ENCODE measurements at regions not wholly inside any gene's neighbourhood (a gene's known extent, or its start where the extent isn't known, plus 50 kb on each side); places are given as distances from the start of the nearest gene placed in this dataset.

DNA sequence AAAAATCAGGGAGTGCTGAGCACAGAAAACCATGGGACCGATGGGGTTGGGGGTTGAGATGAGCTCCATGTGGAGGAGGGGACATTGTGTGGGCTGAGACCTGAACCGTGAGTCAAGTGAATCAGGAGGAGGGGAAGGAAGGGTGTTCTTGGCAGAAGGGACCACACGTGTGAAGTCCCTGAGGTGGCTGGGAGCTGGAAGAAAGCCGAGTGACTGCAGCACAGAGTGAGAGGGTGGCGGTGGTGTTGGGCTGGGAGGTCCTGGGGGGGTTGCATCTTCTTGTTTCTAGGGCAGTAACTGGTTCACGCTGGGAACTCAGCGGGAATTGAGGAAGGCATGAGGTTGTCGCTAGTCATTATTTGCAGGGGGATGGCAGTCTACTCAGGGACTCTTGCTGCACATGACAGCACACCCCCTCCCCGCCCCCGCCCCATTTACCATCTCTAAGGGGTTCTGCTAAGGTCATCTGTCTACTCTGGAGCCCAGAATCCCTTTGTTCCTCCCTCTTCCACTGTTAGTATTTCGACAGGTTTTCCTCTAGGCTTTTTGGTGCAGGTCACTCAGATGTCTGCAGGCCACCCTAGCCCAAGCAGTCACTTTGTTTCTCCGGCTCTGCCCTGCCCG, 254.3 kb downstream of the TLE3 start:
- no peak overlapping the region for H3K27ac Mint-ChIP-seq
- intact Hi-C loops (cut with micrococcal nuclease) = no loop called here
- H3K9me3 Mint-ChIP-seq = no peaks in the 10 kb centered on the region
- no peaks in the 10 kb centered on the region for H3K36me3 Mint-ChIP-seq (ENCODE audit: low read depth)
- no peak overlapping the region for H3K4me3 Mint-ChIP-seq
- peaks cover 16% of the 10 kb centered on the region for H3K27me3 Mint-ChIP-seq
- H3K4me1 Mint-ChIP-seq (ENCODE audit: low read depth) = peaks cover 6% of the 10 kb centered on the region

- Mint-ChIP-seq H3K27ac (no peak overlapping the region), H3K27me3 (peaks cover 17% of the 10 kb centered on the region), H3K4me1 (ENCODE audit: low read depth) (peaks cover 3% of the 10 kb centered on the region), H3K9me3 (no peaks in the 10 kb centered on the region), H3K36me3 (ENCODE audit: low read depth) (no peaks in the 10 kb centered on the region), H3K4me3 (no peak overlapping the region)
- intact Hi-C loops (cut with micrococcal nuclease) = no loop called here
These were observed 253.8 kb downstream of the TLE3 start for GRCh38 chr15:69843900-69844304.

DNA sequence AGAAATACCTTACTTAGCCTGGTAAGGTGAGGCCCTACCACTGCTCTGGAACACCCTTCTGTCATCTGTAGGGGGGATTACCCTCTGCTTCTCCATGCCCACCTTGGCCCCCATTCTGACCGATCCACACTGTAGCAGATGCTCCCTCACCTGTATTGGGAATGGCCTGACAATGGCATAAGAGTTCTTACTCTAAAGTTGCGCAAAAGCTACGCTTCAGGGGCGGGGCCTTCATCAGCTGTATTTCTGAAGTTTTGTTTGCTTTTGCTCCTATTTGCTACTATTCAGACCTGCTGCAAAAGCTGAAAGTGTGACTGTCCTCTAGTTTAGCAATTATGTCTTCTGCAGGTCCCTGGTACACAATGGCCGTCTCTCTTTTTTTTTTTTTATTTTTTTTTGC, 252.6 kb downstream of the TLE3 start:
- Mint-ChIP-seq H3K4me1 (ENCODE audit: low read depth) (no peaks in the 10 kb centered on the region), H3K27ac (no peak overlapping the region), H3K9me3 (no peaks in the 10 kb centered on the region), H3K27me3 (peaks cover 17% of the 10 kb centered on the region), H3K36me3 (ENCODE audit: low read depth) (no peaks in the 10 kb centered on the region), H3K4me3 (no peak overlapping the region)
- intact Hi-C loops (cut with micrococcal nuclease) = no loop called here

GRCh38 chr15:69847625-69848024, 250.1 kb downstream of the TLE3 start:
- H3K36me3 Mint-ChIP-seq (ENCODE audit: low read depth) = no peaks in the 10 kb centered on the region
- H3K27me3 Mint-ChIP-seq = peaks cover 24% of the 10 kb centered on the region
- intact Hi-C loops (cut with micrococcal nuclease) = no loop called here
- H3K27ac Mint-ChIP-seq = no peak overlapping the region
- no peak overlapping the region for H3K4me3 Mint-ChIP-seq
- H3K4me1 Mint-ChIP-seq (ENCODE audit: low read depth) = no peaks in the 10 kb centered on the region
- H3K9me3 Mint-ChIP-seq = peaks cover under 1% of the 10 kb centered on the region

GRCh38 chr15:69848096-69848495, 249.6 kb downstream of the TLE3 start:
- H3K27me3 Mint-ChIP-seq = peaks cover 22% of the 10 kb centered on the region
- H3K9me3 Mint-ChIP-seq = peaks cover 6% of the 10 kb centered on the region
- no peak overlapping the region for H3K27ac Mint-ChIP-seq
- H3K4me3 Mint-ChIP-seq = no peak overlapping the region
- intact Hi-C loops (cut with micrococcal nuclease) = no loop called here
- H3K36me3 Mint-ChIP-seq (ENCODE audit: low read depth) = no peaks in the 10 kb centered on the region
- no peaks in the 10 kb centered on the region for H3K4me1 Mint-ChIP-seq (ENCODE audit: low read depth)

GRCh38 chr15:69848551-69849231, 249.0 kb downstream of the TLE3 start:
- intact Hi-C loops (cut with micrococcal nuclease) = no loop called here
- Mint-ChIP-seq H3K27ac (no peak overlapping the region), H3K4me1 (ENCODE audit: low read depth) (no peaks in the 10 kb centered on the region), H3K4me3 (no peak overlapping the region), H3K27me3 (peaks cover 19% of the 10 kb centered on the region), H3K9me3 (peaks cover 7% of the 10 kb centered on the region), H3K36me3 (ENCODE audit: low read depth) (no peaks in the 10 kb centered on the region)

DNA sequence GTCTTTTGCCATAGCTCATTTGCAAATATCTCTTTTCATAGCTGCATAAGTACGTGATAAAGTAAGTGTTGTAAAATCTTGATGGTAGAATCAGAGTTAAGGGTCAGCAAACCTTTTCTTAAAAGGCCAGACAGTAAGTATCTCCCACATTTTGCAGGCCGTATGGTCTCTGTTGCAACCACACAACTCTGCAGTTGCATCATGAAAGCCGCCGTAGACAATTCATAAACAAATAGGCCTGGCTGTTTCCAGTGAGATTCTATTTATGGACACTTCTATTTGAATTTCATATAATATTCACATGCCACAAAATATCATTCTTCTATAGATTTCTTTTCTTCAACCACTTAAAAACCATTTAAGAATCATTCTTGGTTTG, 248.5 kb downstream of the TLE3 start:
- intact Hi-C loops (cut with micrococcal nuclease) = no loop called here
- Mint-ChIP-seq H3K36me3 (ENCODE audit: low read depth) (no peaks in the 10 kb centered on the region), H3K4me3 (no peak overlapping the region), H3K27me3 (peaks cover 14% of the 10 kb centered on the region), H3K27ac (no peak overlapping the region), H3K4me1 (ENCODE audit: low read depth) (no peaks in the 10 kb centered on the region), H3K9me3 (peaks cover 7% of the 10 kb centered on the region)

GRCh38 chr15:69852482-69852881, 245.2 kb downstream of the TLE3 start:
- Mint-ChIP-seq H3K36me3 (ENCODE audit: low read depth) (no peaks in the 10 kb centered on the region), H3K9me3 (peaks cover 7% of the 10 kb centered on the region), H3K27me3 (peaks cover 12% of the 10 kb centered on the region), H3K27ac (no peak overlapping the region), H3K4me3 (no peak overlapping the region), H3K4me1 (ENCODE audit: low read depth) (no peaks in the 10 kb centered on the region)
- intact Hi-C loops (cut with micrococcal nuclease) = no loop called here

GRCh38 chr15:69852916-69853315, 244.8 kb downstream of the TLE3 start:
- peaks cover 7% of the 10 kb centered on the region for H3K9me3 Mint-ChIP-seq

DNA sequence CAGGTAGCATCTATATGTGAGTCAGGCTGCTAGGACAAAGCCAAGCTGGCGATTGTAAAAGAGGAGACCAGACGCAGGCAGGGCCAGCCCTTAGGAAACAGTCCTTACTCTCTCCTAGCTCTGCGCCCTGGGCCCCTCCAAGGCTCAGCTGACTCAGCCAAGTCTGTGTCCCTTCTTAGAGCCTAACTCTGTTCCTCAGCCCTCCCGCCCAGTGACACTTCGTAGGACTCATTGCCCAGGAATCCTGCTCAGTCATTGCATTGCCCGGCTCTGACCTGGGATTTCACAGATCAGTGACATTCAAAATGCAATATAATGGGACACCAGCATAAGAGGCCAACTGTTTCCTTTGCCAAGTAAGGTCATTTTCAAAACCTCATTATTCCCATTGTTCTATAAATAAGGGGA, 244.2 kb downstream of the TLE3 start:
- intact Hi-C loops (cut with micrococcal nuclease) = no loop called here
- Mint-ChIP-seq H3K27me3 (peaks cover 9% of the 10 kb centered on the region), H3K9me3 (peaks cover 7% of the 10 kb centered on the region), H3K36me3 (ENCODE audit: low read depth) (no peaks in the 10 kb centered on the region), H3K4me3 (no peak overlapping the region), H3K27ac (no peak overlapping the region), H3K4me1 (ENCODE audit: low read depth) (no peaks in the 10 kb centered on the region)

More at GRCh38 chr15:69852916-69853315, 244.8 kb downstream of the TLE3 start:
- peaks cover 11% of the 10 kb centered on the region for H3K27me3 Mint-ChIP-seq
- intact Hi-C loops (cut with micrococcal nuclease) = no loop called here
- H3K4me3 Mint-ChIP-seq = no peak overlapping the region
- no peak overlapping the region for H3K27ac Mint-ChIP-seq
- H3K36me3 Mint-ChIP-seq (ENCODE audit: low read depth) = no peaks in the 10 kb centered on the region
- no peaks in the 10 kb centered on the region for H3K4me1 Mint-ChIP-seq (ENCODE audit: low read depth)

DNA sequence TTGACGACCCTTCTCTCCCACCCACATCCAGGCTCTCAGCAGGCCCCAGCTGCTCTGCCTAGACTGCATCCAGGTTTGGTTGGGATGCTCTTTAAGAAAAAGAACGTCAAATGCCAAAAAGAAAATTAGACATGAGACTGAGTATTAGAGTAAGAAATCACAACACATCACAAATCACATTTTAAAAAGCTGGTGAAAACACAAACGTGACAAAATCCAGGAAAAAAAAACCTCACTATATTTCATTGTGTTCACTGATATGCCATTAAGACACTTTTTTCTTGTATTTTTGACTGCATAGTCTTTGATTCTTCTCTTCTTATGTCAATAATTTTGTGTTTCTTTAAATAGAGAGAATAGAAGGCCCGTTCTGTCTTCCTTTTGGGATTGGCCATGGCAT, 243.7 kb downstream of the TLE3 start:
- peaks cover 9% of the 10 kb centered on the region for H3K27me3 Mint-ChIP-seq
- H3K4me3 Mint-ChIP-seq = no peak overlapping the region
- no peaks in the 10 kb centered on the region for H3K4me1 Mint-ChIP-seq (ENCODE audit: low read depth)
- no peak overlapping the region for H3K27ac Mint-ChIP-seq
- H3K9me3 Mint-ChIP-seq = peaks cover 7% of the 10 kb centered on the region
- no peaks in the 10 kb centered on the region for H3K36me3 Mint-ChIP-seq (ENCODE audit: low read depth)
- intact Hi-C loops (cut with micrococcal nuclease) = no loop called here

DNA sequence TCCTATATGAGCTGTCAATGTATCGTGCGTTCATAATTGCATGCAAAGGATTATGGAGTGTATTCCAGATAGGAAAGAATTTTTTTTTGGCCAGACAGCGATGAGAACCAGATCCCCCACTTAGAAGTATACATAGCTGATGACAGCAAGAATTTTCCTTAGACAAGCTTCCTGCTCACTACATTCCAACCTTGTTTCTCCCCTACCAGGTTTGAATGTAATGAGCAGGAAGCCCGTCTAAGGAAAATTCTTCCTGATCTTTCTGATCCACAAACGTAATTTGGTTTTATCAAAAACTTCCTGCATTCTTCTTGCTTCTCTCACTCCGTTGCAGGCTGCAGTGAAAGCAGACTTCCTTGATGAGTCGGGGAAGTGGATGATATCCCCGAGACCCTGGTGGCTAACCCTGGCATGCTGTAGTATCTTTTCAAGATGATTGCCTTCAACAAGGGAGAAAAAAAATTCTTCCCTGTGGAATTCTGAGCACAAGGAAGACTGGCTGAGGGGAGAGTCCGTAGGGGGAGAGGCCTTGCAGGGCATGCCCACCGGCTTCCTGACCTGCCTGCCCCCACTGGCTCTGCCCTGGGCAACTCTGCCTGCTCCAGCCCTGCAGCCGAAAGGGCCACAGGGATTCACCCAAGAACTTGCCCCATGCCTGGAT, 243.1 kb downstream of the TLE3 start:
- Mint-ChIP-seq H3K4me1 (ENCODE audit: low read depth) (no peaks in the 10 kb centered on the region), H3K4me3 (no peak overlapping the region), H3K27me3 (peaks cover 9% of the 10 kb centered on the region), H3K36me3 (ENCODE audit: low read depth) (no peaks in the 10 kb centered on the region), H3K9me3 (peaks cover 7% of the 10 kb centered on the region), H3K27ac (no peak overlapping the region)
- intact Hi-C loops (cut with micrococcal nuclease) = no loop called here

- peaks cover 12% of the 10 kb centered on the region for H3K27me3 Mint-ChIP-seq
- intact Hi-C loops (cut with micrococcal nuclease) = no loop called here
- no peak overlapping the region for H3K4me3 Mint-ChIP-seq
- peaks cover 7% of the 10 kb centered on the region for H3K9me3 Mint-ChIP-seq
- H3K36me3 Mint-ChIP-seq (ENCODE audit: low read depth) = no peaks in the 10 kb centered on the region
- H3K27ac Mint-ChIP-seq = no peak overlapping the region
- H3K4me1 Mint-ChIP-seq (ENCODE audit: low read depth) = no peaks in the 10 kb centered on the region
These were observed 242.3 kb downstream of the TLE3 start for GRCh38 chr15:69855258-69856000.

DNA sequence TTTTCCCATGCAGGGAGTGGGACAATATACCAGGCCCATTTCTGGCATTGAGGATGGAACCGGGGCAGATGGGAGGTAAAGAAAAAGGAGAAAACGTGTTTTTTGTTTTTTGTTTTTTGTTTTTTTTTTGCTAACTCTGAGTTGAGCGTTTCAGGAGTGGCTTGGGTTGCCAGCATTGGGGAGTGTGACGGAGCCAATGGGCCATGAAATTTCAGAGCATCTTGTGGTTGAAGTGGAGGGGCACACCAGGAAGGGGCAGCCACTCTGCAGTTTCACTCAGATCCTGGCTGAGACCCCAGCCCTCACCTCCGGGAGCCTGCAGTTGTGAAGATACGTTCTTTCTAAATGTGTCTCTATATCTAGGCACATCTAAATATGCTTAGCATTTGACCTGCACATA, 240.5 kb downstream of the TLE3 start:
- Mint-ChIP-seq H3K4me1 (ENCODE audit: low read depth) (no peaks in the 10 kb centered on the region), H3K36me3 (ENCODE audit: low read depth) (no peaks in the 10 kb centered on the region), H3K9me3 (peaks cover 7% of the 10 kb centered on the region), H3K27me3 (peaks cover 11% of the 10 kb centered on the region), H3K27ac (no peak overlapping the region), H3K4me3 (no peak overlapping the region)
- intact Hi-C loops (cut with micrococcal nuclease) = no loop called here

Data from dendritic cell treated with granulocyte-macrophage colony-stimulating factor and Interleukin-4, amounts not matched to agents 40 ng/mL and 50 ng/mL, for 4 days (primary cell).